Osteocyte (in vitro differentiated cells): ENCODE measurements at regions not wholly inside any gene's neighbourhood (a gene's known extent, or its start where the extent isn't known, plus 50 kb on each side); places are given as distances from the start of the nearest gene placed in this dataset.

Experiments
- DNase-seq: peaks from one replicate; pipeline ENCODE4 v3.0.0; 2021; ENCODE audit warnings: mixed read lengths; ENCODE audit not compliant: unreplicated experiment; ENCODE audit errors: extremely low spot score
- H3K27ac Mint-ChIP-seq: one replicate; pipeline ENCODE4 v1.8.0; 2021; ENCODE audit warnings: mild to moderate bottlenecking, mixed read lengths; ENCODE audit not compliant: unreplicated experiment
- H3K27me3 Mint-ChIP-seq: one replicate; pipeline ENCODE4 v1.8.0; 2021; ENCODE audit warnings: mixed read lengths; ENCODE audit not compliant: unreplicated experiment
- H3K36me3 Mint-ChIP-seq: one replicate; pipeline ENCODE4 v1.8.0; 2021; ENCODE audit warnings: mixed read lengths; ENCODE audit not compliant: unreplicated experiment
- H3K4me1 Mint-ChIP-seq: one replicate; pipeline ENCODE4 v1.8.0; 2021; ENCODE audit warnings: mixed read lengths; ENCODE audit not compliant: unreplicated experiment
- H3K4me3 Mint-ChIP-seq: one replicate; pipeline ENCODE4 v1.8.0; 2021; ENCODE audit warnings: mild to moderate bottlenecking, moderate library complexity, mixed read lengths; ENCODE audit not compliant: unreplicated experiment
- H3K9me3 Mint-ChIP-seq: one replicate; pipeline ENCODE4 v1.8.0; 2021; ENCODE audit warnings: mixed read lengths; ENCODE audit not compliant: unreplicated experiment
- TF ChIP-seq, protein P1 (sequence below): fragments of 200-600 bp; sonication (generic); IDR thresholded peaks from 2 replicates; pipeline ENCODE4 v1.5.0; 2021; ENCODE audit warnings: antibody characterized with exemption, mild to moderate bottlenecking, moderate library complexity

DNA sequence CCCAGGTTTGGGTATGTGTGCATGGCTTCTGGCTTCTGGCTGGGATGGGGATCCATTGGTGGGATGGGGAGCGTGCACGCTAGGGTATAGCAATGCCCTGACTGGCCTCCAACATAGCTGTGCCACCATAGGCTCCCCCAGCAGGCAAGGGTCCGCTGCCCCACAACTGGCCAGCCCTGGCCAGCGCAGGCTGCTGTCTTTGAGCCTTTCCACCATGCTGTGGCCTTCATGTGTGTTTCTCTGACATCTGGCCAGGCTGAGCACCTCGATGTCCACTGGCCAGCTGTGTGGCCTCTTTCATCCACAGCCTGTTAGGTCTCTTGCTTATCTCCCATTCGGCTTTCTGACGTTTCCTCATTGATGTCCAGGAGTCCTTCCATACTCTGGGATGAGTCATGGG, 231.3 kb downstream of the NDUFA10 start:
- Mint-ChIP-seq H3K27ac (no peak overlapping the region), H3K4me1 (no peaks in the 10 kb centered on the region), H3K27me3 (no peaks in the 10 kb centered on the region), H3K9me3 (peaks cover 11% of the 10 kb centered on the region), H3K36me3 (no peaks in the 10 kb centered on the region), H3K4me3 (no peak overlapping the region)
- DNase-seq: peak; percentile 30
- TF ChIP-seq, protein P1, sequence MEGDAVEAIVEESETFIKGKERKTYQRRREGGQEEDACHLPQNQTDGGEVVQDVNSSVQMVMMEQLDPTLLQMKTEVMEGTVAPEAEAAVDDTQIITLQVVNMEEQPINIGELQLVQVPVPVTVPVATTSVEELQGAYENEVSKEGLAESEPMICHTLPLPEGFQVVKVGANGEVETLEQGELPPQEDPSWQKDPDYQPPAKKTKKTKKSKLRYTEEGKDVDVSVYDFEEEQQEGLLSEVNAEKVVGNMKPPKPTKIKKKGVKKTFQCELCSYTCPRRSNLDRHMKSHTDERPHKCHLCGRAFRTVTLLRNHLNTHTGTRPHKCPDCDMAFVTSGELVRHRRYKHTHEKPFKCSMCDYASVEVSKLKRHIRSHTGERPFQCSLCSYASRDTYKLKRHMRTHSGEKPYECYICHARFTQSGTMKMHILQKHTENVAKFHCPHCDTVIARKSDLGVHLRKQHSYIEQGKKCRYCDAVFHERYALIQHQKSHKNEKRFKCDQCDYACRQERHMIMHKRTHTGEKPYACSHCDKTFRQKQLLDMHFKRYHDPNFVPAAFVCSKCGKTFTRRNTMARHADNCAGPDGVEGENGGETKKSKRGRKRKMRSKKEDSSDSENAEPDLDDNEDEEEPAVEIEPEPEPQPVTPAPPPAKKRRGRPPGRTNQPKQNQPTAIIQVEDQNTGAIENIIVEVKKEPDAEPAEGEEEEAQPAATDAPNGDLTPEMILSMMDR: no peak

DNA sequence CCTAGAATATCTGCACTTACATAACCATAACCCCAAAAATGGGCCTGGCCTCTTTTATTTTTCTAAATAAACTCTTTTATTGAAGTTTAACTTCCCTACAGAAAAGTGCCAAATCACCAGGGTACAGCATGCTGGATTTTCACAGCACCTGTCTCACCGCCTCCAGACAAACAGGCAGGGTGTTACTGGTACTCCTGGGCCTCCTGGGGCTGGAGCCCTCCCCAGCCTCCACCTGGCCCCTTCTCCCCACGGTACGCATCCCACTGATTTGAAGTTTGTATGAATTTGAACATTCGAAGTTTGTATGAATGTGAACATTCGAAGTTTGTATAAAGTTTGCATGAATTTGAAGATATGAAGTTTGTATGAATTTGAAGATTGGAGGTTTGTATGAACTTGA, 232.1 kb downstream of the NDUFA10 start:
- DNase-seq: peak; percentile 44
- Mint-ChIP-seq H3K27me3 (no peaks in the 10 kb centered on the region), H3K27ac (no peak overlapping the region), H3K9me3 (peaks cover 9% of the 10 kb centered on the region), H3K4me3 (no peak overlapping the region), H3K36me3 (no peaks in the 10 kb centered on the region), H3K4me1 (no peaks in the 10 kb centered on the region)
- TF ChIP-seq, protein P1: no peak

DNA sequence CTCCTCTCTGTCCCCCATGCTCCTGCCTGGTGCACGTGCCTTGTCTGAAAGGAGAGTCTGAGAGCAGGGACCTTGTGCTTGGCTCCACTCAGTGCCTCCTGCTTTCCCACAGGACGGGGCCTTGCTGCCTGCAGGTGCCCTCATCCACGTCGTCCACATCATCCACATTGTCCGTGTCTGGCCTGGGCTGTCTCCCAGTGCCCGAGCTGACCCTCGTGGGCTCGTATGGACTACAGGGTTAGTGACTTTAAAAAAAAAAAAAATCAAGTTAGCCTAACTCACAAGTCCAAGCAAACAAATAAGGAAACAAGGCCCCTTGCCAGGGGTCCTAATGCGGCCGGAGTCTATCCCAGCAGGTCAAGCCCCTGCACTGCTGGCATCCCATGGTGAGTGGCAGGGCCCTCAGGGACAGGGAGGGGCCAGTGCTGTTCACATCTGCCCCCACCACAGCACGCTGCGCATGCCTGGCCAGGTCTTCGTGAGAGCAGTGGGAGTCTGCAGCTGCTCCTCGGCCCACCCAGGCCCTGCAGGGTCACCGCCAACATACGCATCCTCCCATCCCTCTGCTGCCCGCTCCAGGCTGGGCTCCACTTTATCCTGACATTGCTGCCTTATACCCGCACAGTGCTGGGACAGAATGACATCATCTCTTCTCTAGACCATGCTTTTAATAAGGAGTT, 232.6 kb downstream of the NDUFA10 start:
- peak; percentile 78 for DNase-seq
- Mint-ChIP-seq H3K27me3 (no peaks in the 10 kb centered on the region), H3K4me3 (no peak overlapping the region), H3K9me3 (peaks cover 7% of the 10 kb centered on the region), H3K36me3 (no peaks in the 10 kb centered on the region), H3K4me1 (no peaks in the 10 kb centered on the region), H3K27ac (no peak overlapping the region)
- TF ChIP-seq, protein P1: no peak

DNA sequence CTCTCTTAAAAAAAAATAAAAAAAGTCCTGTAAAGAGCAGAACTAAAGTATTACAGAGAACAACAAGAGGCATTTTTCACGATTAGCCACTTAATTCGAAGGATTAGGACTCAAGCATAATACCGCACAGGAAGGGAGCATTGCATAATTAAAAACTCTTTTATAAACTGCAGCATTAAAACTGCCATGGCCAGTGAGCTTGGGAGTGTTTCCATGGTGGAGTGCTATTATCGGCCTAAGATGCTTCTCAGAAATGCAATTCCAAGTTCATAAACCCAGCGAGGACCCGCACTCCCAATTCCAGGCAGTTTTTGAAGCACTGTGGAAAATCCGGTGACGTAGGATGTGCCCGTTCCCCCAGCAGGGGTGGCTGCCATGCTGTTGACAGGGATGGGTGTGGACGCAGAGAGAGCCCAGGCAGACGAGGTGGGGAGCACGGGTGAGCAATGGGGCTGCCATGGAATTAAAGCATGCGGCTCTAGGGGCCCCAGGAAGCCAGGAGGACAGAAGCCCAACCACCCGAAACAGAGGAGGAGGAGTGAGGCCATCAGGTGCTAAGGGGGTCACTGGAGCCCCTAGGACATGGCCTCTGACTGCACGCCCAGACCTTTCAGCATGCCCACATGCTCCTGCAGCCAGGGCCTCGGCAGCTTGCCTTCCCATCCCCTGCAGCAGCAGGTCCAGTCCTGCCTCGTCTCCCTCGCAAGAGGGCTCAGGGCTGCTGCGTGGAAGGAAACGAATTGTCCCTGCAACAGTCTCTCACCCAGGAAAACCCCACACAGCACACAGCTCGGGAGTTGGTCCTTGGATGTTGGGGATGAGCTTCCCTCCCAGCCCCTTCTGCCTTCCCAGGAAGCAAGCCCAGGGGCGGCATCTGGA, 233.4 kb downstream of the NDUFA10 start:
- Mint-ChIP-seq H3K27me3 (no peaks in the 10 kb centered on the region), H3K9me3 (peaks cover under 1% of the 10 kb centered on the region), H3K4me1 (no peaks in the 10 kb centered on the region), H3K36me3 (no peaks in the 10 kb centered on the region), H3K4me3 (no peak overlapping the region), H3K27ac (no peak overlapping the region)
- TF ChIP-seq, protein P1: no peak
- DNase-seq: peak; percentile 77

DNA sequence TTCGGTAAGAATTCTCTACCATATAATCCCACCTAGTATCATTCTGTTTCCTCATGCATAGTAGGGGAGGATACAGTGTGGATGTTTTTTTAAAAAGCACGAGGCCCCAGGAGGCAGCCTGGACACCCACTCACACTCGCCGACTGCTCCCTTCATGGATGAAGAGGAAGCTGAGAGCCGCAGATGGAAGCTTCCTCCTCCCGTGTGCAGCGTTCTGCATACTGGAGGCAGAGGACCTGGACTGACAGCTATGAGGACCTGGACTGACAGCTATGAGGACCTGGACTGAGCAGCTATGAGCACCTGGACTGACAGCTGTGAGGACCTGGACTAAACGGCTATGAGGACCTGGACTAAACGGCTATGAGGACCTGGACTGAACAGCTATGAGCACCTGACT, 234.4 kb downstream of the NDUFA10 start:
- Mint-ChIP-seq H3K4me3 (no peak overlapping the region), H3K27me3 (no peaks in the 10 kb centered on the region), H3K36me3 (no peaks in the 10 kb centered on the region), H3K27ac (no peak overlapping the region), H3K4me1 (no peaks in the 10 kb centered on the region), H3K9me3 (no peaks in the 10 kb centered on the region)
- TF ChIP-seq, protein P1: no peak
- DNase-seq: peak; percentile 56
